Vagina (tissue), 2 donors: ENCODE measurements at regions not wholly inside any gene's neighbourhood (a gene's known extent, or its start where the extent isn't known, plus 50 kb on each side); places are given as distances from the start of the nearest gene placed in this dataset.

Experiments used
- POLR2A ChIP-seq, 2 donors: fragments of 450-650 bp; IDR thresholded peaks; one replicate each; pipeline ENCODE4 v1.6.1; 2017; ENCODE audit warnings: antibody characterized with exemption in 2 of 2, mild to moderate bottlenecking in 2 of 2, moderate library complexity in 2 of 2
- TF ChIP-seq, protein P1 (sequence below), 3 experiments: fragments of 450-650 bp in 2 of 3; fragments of 200-600 bp in 1 of 3; sonication (generic) in 1 of 3; IDR thresholded peaks; one replicate each; pipeline ENCODE4 v1.5.1; 2017 to 2019; ENCODE audit warnings: antibody characterized with exemption in 3 of 3, mild to moderate bottlenecking in 2 of 3, moderate library complexity in 2 of 3

DNA sequence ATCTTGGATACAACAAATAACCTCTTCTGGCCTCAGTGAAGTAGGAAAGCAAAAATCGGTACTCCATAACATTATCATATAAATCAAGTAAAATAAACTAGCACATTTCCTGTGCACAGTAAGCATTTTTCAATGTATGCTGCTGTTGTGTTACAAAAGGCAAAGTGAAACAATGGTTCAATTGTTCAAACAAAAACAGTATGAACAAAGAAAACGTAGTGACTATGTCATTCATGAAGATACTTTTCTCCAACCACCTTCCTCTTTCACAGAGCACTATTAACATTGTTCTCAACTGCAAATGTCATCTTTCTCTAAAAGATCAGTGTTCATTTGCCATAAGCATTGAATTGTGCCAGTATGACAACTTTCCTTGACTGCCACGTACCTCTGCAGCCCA lies 318.6 kb upstream of the PRDM1 start:
- TF ChIP-seq POLR2A (IDR thresholded peaks at IDR 0.05): no peak
- TF ChIP-seq, protein P1, sequence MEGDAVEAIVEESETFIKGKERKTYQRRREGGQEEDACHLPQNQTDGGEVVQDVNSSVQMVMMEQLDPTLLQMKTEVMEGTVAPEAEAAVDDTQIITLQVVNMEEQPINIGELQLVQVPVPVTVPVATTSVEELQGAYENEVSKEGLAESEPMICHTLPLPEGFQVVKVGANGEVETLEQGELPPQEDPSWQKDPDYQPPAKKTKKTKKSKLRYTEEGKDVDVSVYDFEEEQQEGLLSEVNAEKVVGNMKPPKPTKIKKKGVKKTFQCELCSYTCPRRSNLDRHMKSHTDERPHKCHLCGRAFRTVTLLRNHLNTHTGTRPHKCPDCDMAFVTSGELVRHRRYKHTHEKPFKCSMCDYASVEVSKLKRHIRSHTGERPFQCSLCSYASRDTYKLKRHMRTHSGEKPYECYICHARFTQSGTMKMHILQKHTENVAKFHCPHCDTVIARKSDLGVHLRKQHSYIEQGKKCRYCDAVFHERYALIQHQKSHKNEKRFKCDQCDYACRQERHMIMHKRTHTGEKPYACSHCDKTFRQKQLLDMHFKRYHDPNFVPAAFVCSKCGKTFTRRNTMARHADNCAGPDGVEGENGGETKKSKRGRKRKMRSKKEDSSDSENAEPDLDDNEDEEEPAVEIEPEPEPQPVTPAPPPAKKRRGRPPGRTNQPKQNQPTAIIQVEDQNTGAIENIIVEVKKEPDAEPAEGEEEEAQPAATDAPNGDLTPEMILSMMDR (IDR thresholded peaks at IDR 0.05): no peak
